CD4-positive, alpha-beta T cell treated with Interleukin-17A for 1 hour (primary cell): ENCODE measurements at regions not wholly inside any gene's neighbourhood (a gene's known extent, or its start where the extent isn't known, plus 50 kb on each side); places are given as distances from the start of the nearest gene placed in this dataset.
"Not testable (repeated sequence)": the region's sequence is repeated elsewhere in the genome, so short reads cannot be mapped to it uniquely, and the experiment has no call there.

Experiments used
- DNase-seq: peaks from one replicate; pipeline ENCODE4 v3.0.0-alpha.2; 2020

- DNase-seq = no peak
Measured at GRCh38 chr4:181761156-181761555, 482.0 kb upstream of the TENM3 start.

GRCh38 chr4:181766061-181766548 is 477.1 kb upstream of the TENM3 start:
- DNase-seq = no peak

- DNase-seq = no peak
Measured at GRCh38 chr4:181770971-181771370, 472.2 kb upstream of the TENM3 start.

- no peak for DNase-seq
Measured at GRCh38 chr4:181775298-181775697, 467.9 kb upstream of the TENM3 start.

GRCh38 chr4:181776264-181777054 is 466.7 kb upstream of the TENM3 start:
- no peak for DNase-seq

GRCh38 chr4:181777518-181777917 is 465.7 kb upstream of the TENM3 start:
- DNase-seq = no peak

GRCh38 chr4:181784881-181785280 is 458.3 kb upstream of the TENM3 start:
- DNase-seq = no peak

GRCh38 chr4:181792641-181793040 is 450.6 kb upstream of the TENM3 start:
- no peak for DNase-seq

GRCh38 chr4:181793096-181793495 is 450.1 kb upstream of the TENM3 start:
- no peak for DNase-seq

GRCh38 chr4:181796502-181796901 is 446.7 kb upstream of the TENM3 start:
- DNase-seq = no peak

GRCh38 chr4:181798536-181798935 is 444.7 kb upstream of the TENM3 start:
- no peak for DNase-seq

GRCh38 chr4:181799561-181800069 is 443.6 kb upstream of the TENM3 start:
- DNase-seq = no peak

GRCh38 chr4:181802207-181802606 is 441.0 kb upstream of the TENM3 start:
- DNase-seq = no peak

- no peak for DNase-seq
Measured at GRCh38 chr4:181807771-181808170, 435.4 kb upstream of the TENM3 start.

- DNase-seq = no peak
Measured at GRCh38 chr4:181810711-181811110, 432.5 kb upstream of the TENM3 start.

- not testable (repeated sequence) for DNase-seq
Measured at GRCh38 chr4:181811550-181811949, 431.7 kb upstream of the TENM3 start.

GRCh38 chr4:181819946-181820345 is 423.3 kb upstream of the TENM3 start:
- DNase-seq = no peak

- DNase-seq = no peak
Measured at GRCh38 chr4:181820553-181820952, 422.6 kb upstream of the TENM3 start.

- no peak for DNase-seq
Measured at GRCh38 chr4:181821039-181822004, 421.9 kb upstream of the TENM3 start.

GRCh38 chr4:181822005-181822375 is 421.2 kb upstream of the TENM3 start:
- DNase-seq = no peak

- DNase-seq = no peak
Measured at GRCh38 chr4:181823183-181823582, 420.0 kb upstream of the TENM3 start.

- DNase-seq = no peak
Measured at GRCh38 chr4:181823645-181824044, 419.6 kb upstream of the TENM3 start.

GRCh38 chr4:181825564-181825963 is 417.6 kb upstream of the TENM3 start:
- DNase-seq = no peak

- DNase-seq = no peak
Measured at GRCh38 chr4:181827246-181827645, 416.0 kb upstream of the TENM3 start.
